HCT116 (cell line): ENCODE measurements at regions not wholly inside any gene's neighbourhood (a gene's known extent, or its start where the extent isn't known, plus 50 kb on each side); places are given as distances from the start of the nearest gene placed in this dataset.

Experiments
- ATAC-seq: fragments of 200-7000 bp; cut with Tn5 transposase; 2 replicates; pipeline ENCODE4 v1.9.1; 2020; ENCODE audit warnings: mild to moderate bottlenecking, moderate library complexity
- BruUV-seq: library from RNA; stranded (reverse); fragments of 400-500 nt; replicated peaks from 2 replicates; lab custom pipeline; 2021; lab: Mats Ljungman, UMichigan
- CTCF ChIA-PET: fragments of 300-600 bp; sonication (Branson Sonifier 250); formaldehyde crosslinking; loops from one replicate; lab custom pipeline; 2021; ENCODE audit warnings: antibody characterized with exemption; lab: Charles Lee
- POLR2A ChIA-PET: fragments of 300-600, 350-600 bp; sonication (Branson Sonifier 250); formaldehyde crosslinking; loops from one replicate; lab custom pipeline; 2021; ENCODE audit warnings: antibody characterized with exemption; lab: Charles Lee
- RAD21 ChIA-PET, 2 experiments: fragments of 300-600 bp; sonication (Branson Sonifier 250); formaldehyde crosslinking; loops; one replicate each; lab custom pipeline; 2023; ENCODE audit warnings: low total read pairs in 2 of 2; ENCODE audit not compliant: uncharacterized antibody in 2 of 2, unreplicated experiment in 2 of 2, low non-redundant PET in 1 of 2; lab: Charles Lee
- DNase-seq: peaks from one replicate; pipeline ENCODE4 v3.0.0-alpha.2; 2010; ENCODE audit warnings: low read depth, low spot score
- H2AFZ ChIP-seq: fragments of 200-600 bp; shearing (Covaris generic), sonication (generic); 2 replicates; pipeline ENCODE4 v1.6.1; 2017; ENCODE audit warnings: low read depth, mixed run types, mixed read lengths, antibody characterized with exemption, low read length; ENCODE audit not compliant: poor library complexity, severe bottlenecking
- H3K27ac ChIP-seq: 2 replicates; pipeline ENCODE4 v1.5.1; 2012; ENCODE audit warnings: low read depth, low read length
- H3K27me3 ChIP-seq: fragments of 200-600 bp; sonication (generic); 2 replicates; pipeline ENCODE4 v1.6.1; 2016; ENCODE audit warnings: mixed run types, low read length, mixed read lengths; ENCODE audit not compliant: insufficient read depth
- H3K36me3 ChIP-seq, 2 experiments: fragments of 200-500 bp in 1 of 2; fragments of 200-600 bp in 1 of 2; sonication (Bioruptor generic) in 1 of 2; sonication (generic) in 1 of 2; 2 replicates each; pipeline versions ENCODE4 v1.5.1 to v1.6.1; 2014 to 2016; ENCODE audit warnings: low read length in 2 of 2, inconsistent platforms in 1 of 2, mixed read lengths in 1 of 2, mixed run types in 1 of 2; ENCODE audit not compliant: insufficient read depth in 2 of 2, control insufficient read depth in 1 of 2
- H3K4me1 ChIP-seq, 2 experiments: fragments of 200-600 bp in 1 of 2; sonication (generic) in 1 of 2; 2 replicates each; pipeline versions ENCODE4 v1.5.1 to v1.6.1; 2012 to 2017; ENCODE audit warnings: low read length in 2 of 2, inconsistent platforms in 1 of 2, mild to moderate bottlenecking in 1 of 2, mixed read lengths in 1 of 2, mixed run types in 1 of 2, moderate library complexity in 1 of 2; ENCODE audit not compliant: insufficient read depth in 2 of 2, control insufficient read depth in 1 of 2
- H3K4me2 ChIP-seq: fragments of 200-600 bp; sonication (generic); 2 replicates; pipeline ENCODE4 v1.6.1; 2017; ENCODE audit warnings: mixed run types, low read length, mixed read lengths
- H3K4me3 ChIP-seq, 2 experiments: fragments of 200-600 bp in 1 of 2; sonication (generic) in 1 of 2; replicated peaks in 1 of 2; 2 replicates each; pipeline ENCODE4 v1.5.1; 2011 to 2016; ENCODE audit warnings: low read length in 2 of 2, control low read depth in 1 of 2, low read depth in 1 of 2, mild to moderate bottlenecking in 1 of 2, mixed read lengths in 1 of 2, mixed run types in 1 of 2
- H3K79me2 ChIP-seq: fragments of 200-600 bp; sonication (generic); 2 replicates; pipeline ENCODE4 v1.6.1; 2017; ENCODE audit warnings: mild to moderate bottlenecking, mixed run types, low read length, moderate library complexity, mixed read lengths; ENCODE audit not compliant: insufficient read depth
- H3K9ac ChIP-seq: fragments of 200-600 bp; sonication (generic); 2 replicates; pipeline ENCODE4 v1.6.1; 2016; ENCODE audit warnings: low read length, mixed read lengths
- H3K9me2 ChIP-seq: fragments of 200-600 bp; sonication (generic), shearing (Covaris generic); 2 replicates; pipeline ENCODE4 v1.6.1; 2017; ENCODE audit warnings: mixed run types, mild to moderate bottlenecking, moderate library complexity; ENCODE audit not compliant: insufficient read depth
- H3K9me3 ChIP-seq, 2 experiments: fragments of 200-500 bp in 1 of 2; fragments of 200-600 bp in 1 of 2; sonication (Bioruptor generic) in 1 of 2; sonication (generic) in 1 of 2; 2 replicates each; pipeline ENCODE4 v1.6.1; 2014 to 2017; ENCODE audit warnings: low read length in 2 of 2, mixed read lengths in 2 of 2, inconsistent platforms in 1 of 2, low read depth in 1 of 2, mild to moderate bottlenecking in 1 of 2, mixed run types in 1 of 2, moderate library complexity in 1 of 2; ENCODE audit not compliant: control insufficient read depth in 1 of 2, insufficient read depth in 1 of 2
- H4K20me1 ChIP-seq: fragments of 200-600 bp; sonication (generic), shearing (Covaris generic); 2 replicates; pipeline ENCODE4 v1.6.1; 2017; ENCODE audit warnings: mixed run types, mild to moderate bottlenecking, moderate library complexity; ENCODE audit not compliant: insufficient read depth
- CBX3 ChIP-seq: IDR thresholded peaks from 2 replicates; pipeline ENCODE4 v1.6.1; 2012; ENCODE audit warnings: low read depth
- CEBPB ChIP-seq: IDR thresholded peaks from 2 replicates; pipeline ENCODE4 v1.6.1; 2012; ENCODE audit warnings: low read depth
- POLR2A ChIP-seq: IDR thresholded peaks from 2 replicates; pipeline ENCODE4 v1.7.0; 2011; ENCODE audit warnings: borderline replicate concordance; ENCODE audit not compliant: insufficient read depth, insufficient read length; ENCODE audit errors: extremely low read depth
- POLR2AphosphoS5 ChIP-seq: IDR thresholded peaks from 2 replicates; pipeline ENCODE4 v1.6.1; 2011; ENCODE audit warnings: mild to moderate bottlenecking, low read depth, low read length, moderate library complexity
- REST ChIP-seq: IDR thresholded peaks from 2 replicates; pipeline ENCODE4 v1.6.1; 2012; ENCODE audit warnings: low read depth
- SIN3A ChIP-seq: IDR thresholded peaks from 2 replicates; pipeline ENCODE4 v1.6.1; 2012; ENCODE audit warnings: low read depth
- SP1 ChIP-seq: IDR thresholded peaks from 2 replicates; pipeline ENCODE4 v1.6.1; 2012; ENCODE audit warnings: low read depth
- TCF7L2 ChIP-seq: IDR thresholded peaks from 2 replicates; pipeline ENCODE4 v1.7.0; 2011; ENCODE audit warnings: borderline replicate concordance, inconsistent platforms; ENCODE audit not compliant: insufficient read depth, insufficient read length; ENCODE audit errors: extremely low read depth
- YY1 ChIP-seq: IDR thresholded peaks from 2 replicates; pipeline ENCODE4 v1.6.1; 2011; ENCODE audit warnings: low read length, low read depth, moderate library complexity, mild to moderate bottlenecking; ENCODE audit not compliant: insufficient replicate concordance; ENCODE audit errors: extremely low read depth
- intact Hi-C: fragments of 100-400 bp; cut with micrococcal nuclease; formaldehyde crosslinking; loops from 2 replicates; pipeline ENCODE4 v1.10.0; 2022
- TF ChIP-seq, protein P1 (sequence below), 3 experiments: fragments of 200-600 bp in 1 of 3; sonication (generic) in 1 of 3; IDR thresholded peaks in 2 of 3; conservative IDR thresholded peaks in 1 of 3; 2 replicates each; pipeline ENCODE4 v1.5.1; 2012 to 2017; ENCODE audit warnings: low read depth in 2 of 3, low read length in 2 of 3, antibody characterized with exemption in 1 of 3, borderline replicate concordance in 1 of 3, control low read depth in 1 of 3, mild to moderate bottlenecking in 1 of 3, mixed read lengths in 1 of 3, mixed run types in 1 of 3, moderate library complexity in 1 of 3; ENCODE audit not compliant: insufficient read depth in 1 of 3
- TF ChIP-seq, protein P2 (sequence below): IDR thresholded peaks from 2 replicates; pipeline ENCODE4 v1.6.1; 2012

GRCh38 chr5:3835811-3836210, 240.2 kb downstream of the IRX1 start:
- H3K9me2 ChIP-seq: no peaks in the 10 kb centered on the region
- ChIA-PET CTCF (no interaction called here), RAD21 (no interaction called here), POLR2A (no interaction called here)
- H3K27ac ChIP-seq: no peak overlapping the region
- H4K20me1 ChIP-seq: no peaks in the 10 kb centered on the region
- no TSS peak for BruUV-seq
- no peak for ATAC-seq
- DNase-seq: no peak
- intact Hi-C loops: no loop called here
- H3K27me3 ChIP-seq: no peaks in the 10 kb centered on the region
- peaks cover 10 to 24% of the 10 kb centered on the region in 2 experiments; a peak in 2 of 4 replicates for H3K9me3 ChIP-seq
- no peak overlapping the region for H2AFZ ChIP-seq
- H3K36me3 ChIP-seq: no peaks in the 10 kb centered on the region
- H3K79me2 ChIP-seq: no peaks in the 10 kb centered on the region
- H3K9ac ChIP-seq: no peak overlapping the region
- TF ChIP-seq CEBPB (no peak), SP1 (no peak), POLR2AphosphoS5 (no peak), SIN3A (no peak), CBX3 (no peak), TCF7L2 (no peak), YY1 (no peak), REST (no peak), POLR2A (no peak)
- TF ChIP-seq, protein P1, sequence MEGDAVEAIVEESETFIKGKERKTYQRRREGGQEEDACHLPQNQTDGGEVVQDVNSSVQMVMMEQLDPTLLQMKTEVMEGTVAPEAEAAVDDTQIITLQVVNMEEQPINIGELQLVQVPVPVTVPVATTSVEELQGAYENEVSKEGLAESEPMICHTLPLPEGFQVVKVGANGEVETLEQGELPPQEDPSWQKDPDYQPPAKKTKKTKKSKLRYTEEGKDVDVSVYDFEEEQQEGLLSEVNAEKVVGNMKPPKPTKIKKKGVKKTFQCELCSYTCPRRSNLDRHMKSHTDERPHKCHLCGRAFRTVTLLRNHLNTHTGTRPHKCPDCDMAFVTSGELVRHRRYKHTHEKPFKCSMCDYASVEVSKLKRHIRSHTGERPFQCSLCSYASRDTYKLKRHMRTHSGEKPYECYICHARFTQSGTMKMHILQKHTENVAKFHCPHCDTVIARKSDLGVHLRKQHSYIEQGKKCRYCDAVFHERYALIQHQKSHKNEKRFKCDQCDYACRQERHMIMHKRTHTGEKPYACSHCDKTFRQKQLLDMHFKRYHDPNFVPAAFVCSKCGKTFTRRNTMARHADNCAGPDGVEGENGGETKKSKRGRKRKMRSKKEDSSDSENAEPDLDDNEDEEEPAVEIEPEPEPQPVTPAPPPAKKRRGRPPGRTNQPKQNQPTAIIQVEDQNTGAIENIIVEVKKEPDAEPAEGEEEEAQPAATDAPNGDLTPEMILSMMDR (IDR thresholded peaks at IDR 0.05 in 2 of 3, conservative IDR thresholded peaks at IDR 0.05 in 1 of 3; ENCODE audit: borderline replicate concordance in 1 of 3, insufficient read depth in 1 of 3, low read depth in 2 of 3, low read length in 2 of 3): no peak
- TF ChIP-seq, protein P2, sequence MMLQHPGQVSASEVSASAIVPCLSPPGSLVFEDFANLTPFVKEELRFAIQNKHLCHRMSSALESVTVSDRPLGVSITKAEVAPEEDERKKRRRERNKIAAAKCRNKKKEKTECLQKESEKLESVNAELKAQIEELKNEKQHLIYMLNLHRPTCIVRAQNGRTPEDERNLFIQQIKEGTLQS: no peak
- TF ChIP-seq, all 23 proteins: peak for 0
- no peaks in the 10 kb centered on the region for H3K4me1 ChIP-seq
- no peak overlapping the region for H3K4me2 ChIP-seq
- no peak overlapping the region for H3K4me3 ChIP-seq
